Type B pancreatic cell (in vitro differentiated cells): ENCODE measurements at regions not wholly inside any gene's neighbourhood (a gene's known extent, or its start where the extent isn't known, plus 50 kb on each side); places are given as distances from the start of the nearest gene placed in this dataset.

Experiments used
- DNase-seq: peaks from one replicate; pipeline ENCODE4 v3.0.0; 2021; ENCODE audit warnings: mixed read lengths; ENCODE audit not compliant: unreplicated experiment; ENCODE audit errors: extremely low spot score
- H3K27ac Mint-ChIP-seq: 2 replicates; pipeline ENCODE4 v1.8.0; 2021; ENCODE audit warnings: mild to moderate bottlenecking, mixed read lengths
- H3K27me3 Mint-ChIP-seq: 2 replicates; pipeline ENCODE4 v1.8.0; 2021; ENCODE audit warnings: mixed read lengths
- H3K36me3 Mint-ChIP-seq: 2 replicates; pipeline ENCODE4 v1.8.0; 2021; ENCODE audit warnings: mixed read lengths
- H3K4me1 Mint-ChIP-seq: one replicate; pipeline ENCODE4 v1.8.0; 2021; ENCODE audit warnings: mixed read lengths; ENCODE audit not compliant: unreplicated experiment
- H3K4me3 Mint-ChIP-seq: 2 replicates; pipeline ENCODE4 v1.8.0; 2021; ENCODE audit warnings: mild to moderate bottlenecking, mixed read lengths
- H3K9me3 Mint-ChIP-seq: 2 replicates; pipeline ENCODE4 v1.8.0; 2021; ENCODE audit warnings: mixed read lengths
- TF ChIP-seq, protein P1 (sequence below): fragments of 200-600 bp; sonication (generic); conservative IDR thresholded peaks from 2 replicates; pipeline ENCODE4 v1.5.0; 2021; ENCODE audit warnings: antibody characterized with exemption, mild to moderate bottlenecking

DNA sequence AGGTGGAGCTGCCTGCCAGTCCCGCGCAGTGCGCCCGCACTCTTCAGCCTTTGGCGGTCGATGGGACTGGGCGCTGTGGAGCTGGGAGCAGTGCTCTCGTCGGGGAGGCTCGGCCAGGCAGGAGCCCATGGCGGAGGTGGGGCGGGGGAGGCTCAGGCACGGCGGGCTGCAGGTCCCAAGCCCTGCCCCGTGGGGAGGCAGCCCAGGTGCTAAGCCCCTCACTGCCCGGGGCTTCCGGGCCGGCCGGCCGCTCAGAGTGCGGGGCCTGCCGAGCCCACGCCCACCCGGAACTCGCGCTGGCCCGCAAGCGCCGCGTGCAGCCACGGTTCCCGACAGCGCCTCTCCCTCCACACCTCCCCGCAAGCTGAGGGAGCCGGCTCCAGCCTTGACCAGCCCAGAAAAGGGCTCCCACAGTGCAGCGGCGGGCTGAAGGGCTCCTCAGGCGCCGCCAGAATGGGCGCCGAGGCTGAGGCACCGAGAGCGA is 316.4 kb downstream of the RND3 start:
- H3K4me1 Mint-ChIP-seq = peaks cover 6% of the 10 kb centered on the region
- H3K27me3 Mint-ChIP-seq = no peaks in the 10 kb centered on the region
- no peak for DNase-seq
- no peak overlapping the region for H3K4me3 Mint-ChIP-seq
- no peak overlapping the region for H3K27ac Mint-ChIP-seq
- no peaks in the 10 kb centered on the region for H3K36me3 Mint-ChIP-seq
- TF ChIP-seq, protein P1, sequence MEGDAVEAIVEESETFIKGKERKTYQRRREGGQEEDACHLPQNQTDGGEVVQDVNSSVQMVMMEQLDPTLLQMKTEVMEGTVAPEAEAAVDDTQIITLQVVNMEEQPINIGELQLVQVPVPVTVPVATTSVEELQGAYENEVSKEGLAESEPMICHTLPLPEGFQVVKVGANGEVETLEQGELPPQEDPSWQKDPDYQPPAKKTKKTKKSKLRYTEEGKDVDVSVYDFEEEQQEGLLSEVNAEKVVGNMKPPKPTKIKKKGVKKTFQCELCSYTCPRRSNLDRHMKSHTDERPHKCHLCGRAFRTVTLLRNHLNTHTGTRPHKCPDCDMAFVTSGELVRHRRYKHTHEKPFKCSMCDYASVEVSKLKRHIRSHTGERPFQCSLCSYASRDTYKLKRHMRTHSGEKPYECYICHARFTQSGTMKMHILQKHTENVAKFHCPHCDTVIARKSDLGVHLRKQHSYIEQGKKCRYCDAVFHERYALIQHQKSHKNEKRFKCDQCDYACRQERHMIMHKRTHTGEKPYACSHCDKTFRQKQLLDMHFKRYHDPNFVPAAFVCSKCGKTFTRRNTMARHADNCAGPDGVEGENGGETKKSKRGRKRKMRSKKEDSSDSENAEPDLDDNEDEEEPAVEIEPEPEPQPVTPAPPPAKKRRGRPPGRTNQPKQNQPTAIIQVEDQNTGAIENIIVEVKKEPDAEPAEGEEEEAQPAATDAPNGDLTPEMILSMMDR = no peak
- no peaks in the 10 kb centered on the region for H3K9me3 Mint-ChIP-seq

DNA sequence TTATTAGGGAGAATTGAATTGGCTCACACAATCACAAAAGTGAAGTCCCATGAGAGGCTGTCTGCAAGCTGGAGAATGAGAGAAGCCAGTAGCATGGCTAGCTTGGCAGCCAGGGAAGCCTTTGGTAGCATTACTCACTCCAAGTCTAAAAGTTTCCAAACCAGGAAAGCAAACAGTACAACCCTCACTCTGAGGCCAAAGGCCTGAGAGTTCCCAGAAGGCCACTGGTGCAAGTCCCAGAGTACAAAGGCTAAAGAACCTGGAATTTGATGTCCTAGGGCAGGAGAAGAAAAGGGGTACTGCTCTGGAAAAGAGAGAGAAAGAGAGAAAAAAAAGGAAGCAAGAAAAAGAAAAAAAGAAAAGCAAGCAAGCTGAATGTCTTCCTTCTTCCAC is 318.2 kb downstream of the RND3 start:
- Mint-ChIP-seq H3K9me3 (no peaks in the 10 kb centered on the region), H3K27ac (no peak overlapping the region), H3K36me3 (no peaks in the 10 kb centered on the region), H3K4me1 (peaks cover 9% of the 10 kb centered on the region), H3K4me3 (no peak overlapping the region), H3K27me3 (no peaks in the 10 kb centered on the region)
- TF ChIP-seq, protein P1 = no peak
- no peak for DNase-seq

DNA sequence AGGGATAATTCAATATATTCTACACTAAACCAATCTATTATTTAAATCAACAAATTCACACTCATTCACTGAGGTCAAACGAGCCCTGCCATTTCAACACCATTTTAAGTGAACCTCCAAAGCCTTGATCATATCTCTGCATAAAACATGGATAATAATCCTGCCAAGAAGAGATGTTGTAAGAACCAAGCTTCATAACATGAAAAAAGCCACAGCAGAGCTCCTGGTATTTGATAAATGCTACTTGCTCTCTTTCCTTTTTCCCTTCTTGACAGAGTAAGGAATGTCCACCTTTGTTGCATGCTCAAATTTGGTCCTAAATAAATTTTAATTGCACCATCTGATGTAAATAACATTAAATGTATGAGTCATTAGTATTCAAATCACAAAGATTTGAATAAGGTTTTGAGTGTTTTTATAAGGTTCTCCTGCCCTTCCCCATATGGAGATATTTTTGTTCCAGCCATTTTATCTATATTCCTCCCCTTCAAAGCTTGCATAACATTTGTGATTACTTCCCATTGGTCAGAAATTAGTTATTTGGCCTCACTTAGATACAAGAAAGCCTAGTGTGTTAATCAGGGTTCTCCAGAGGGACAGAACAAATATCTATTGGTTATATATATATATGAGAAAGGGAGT is 318.8 kb downstream of the RND3 start:
- Mint-ChIP-seq H3K27ac (no peak overlapping the region), H3K36me3 (no peaks in the 10 kb centered on the region), H3K4me1 (peaks cover 9% of the 10 kb centered on the region), H3K4me3 (no peak overlapping the region), H3K27me3 (no peaks in the 10 kb centered on the region), H3K9me3 (no peaks in the 10 kb centered on the region)
- DNase-seq = no peak
- TF ChIP-seq, protein P1 = no peak

DNA sequence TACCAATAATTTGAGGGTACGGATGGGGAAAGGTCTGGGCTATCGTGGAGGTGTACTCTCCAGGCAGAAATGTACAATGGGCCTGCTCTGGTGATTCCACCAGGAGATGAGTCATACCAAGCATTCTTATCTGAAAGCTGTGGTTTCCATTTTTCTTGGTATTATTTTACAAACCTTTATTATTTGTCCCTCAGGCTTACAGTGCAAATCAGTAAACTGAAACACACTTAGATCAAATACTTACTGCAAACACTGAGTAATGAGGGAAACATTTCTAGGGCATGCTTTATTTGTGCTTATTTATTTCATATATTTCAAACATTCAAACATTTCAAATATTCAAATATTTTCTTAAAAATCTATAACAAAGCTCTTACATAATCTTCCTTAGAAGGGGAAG is 319.8 kb downstream of the RND3 start:
- Mint-ChIP-seq H3K36me3 (no peaks in the 10 kb centered on the region), H3K27ac (no peak overlapping the region), H3K9me3 (no peaks in the 10 kb centered on the region), H3K27me3 (no peaks in the 10 kb centered on the region), H3K4me1 (peaks cover 15% of the 10 kb centered on the region), H3K4me3 (no peak overlapping the region)
- no peak for DNase-seq
- TF ChIP-seq, protein P1 = no peak

DNA sequence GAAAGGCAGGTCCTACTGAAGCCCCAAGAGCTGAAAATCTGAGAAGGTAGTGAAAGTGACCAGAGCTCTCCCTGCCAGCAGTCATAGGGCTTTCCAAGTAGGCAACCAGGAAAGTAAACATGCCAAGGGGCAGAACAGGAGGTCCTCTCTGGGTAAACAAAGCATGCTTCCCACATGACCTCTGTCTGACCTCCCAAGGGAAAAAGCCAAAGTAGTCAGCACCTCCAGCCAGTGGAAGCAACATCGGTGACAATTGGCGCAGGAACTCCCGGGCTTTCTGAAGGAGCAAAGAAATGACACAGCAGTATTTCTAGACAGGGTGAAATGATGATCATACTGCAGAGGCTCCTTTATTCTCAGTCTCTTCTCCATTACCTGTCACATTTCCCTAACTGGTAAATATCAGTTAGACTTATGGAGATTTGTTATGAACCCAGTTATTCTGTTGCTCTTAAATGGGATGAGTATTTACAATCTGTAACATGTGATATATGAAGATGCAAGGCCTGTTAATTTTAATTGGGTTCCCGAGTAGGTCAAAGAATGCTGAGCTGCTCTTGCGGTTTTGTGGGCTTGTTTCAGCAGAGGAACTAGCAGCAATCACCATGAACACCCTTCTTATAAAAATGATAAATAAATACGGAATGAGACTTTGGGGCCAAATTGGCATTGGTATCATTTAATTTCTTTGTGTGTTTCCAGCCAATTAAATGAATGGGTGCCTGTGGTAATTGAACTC is 321.0 kb downstream of the RND3 start:
- Mint-ChIP-seq H3K27ac (no peak overlapping the region), H3K36me3 (no peaks in the 10 kb centered on the region), H3K4me3 (no peak overlapping the region), H3K4me1 (peaks cover 26% of the 10 kb centered on the region), H3K9me3 (no peaks in the 10 kb centered on the region), H3K27me3 (no peaks in the 10 kb centered on the region)
- no peak for DNase-seq
- TF ChIP-seq, protein P1 = no peak
